Astrocyte (in vitro differentiated cells and primary cell): ENCODE measurements at regions not wholly inside any gene's neighbourhood (a gene's known extent, or its start where the extent isn't known, plus 50 kb on each side); places are given as distances from the start of the nearest gene placed in this dataset.

Source experiments
- CTCF ChIP-seq: IDR thresholded peaks from 2 replicates; pipeline ENCODE4 v1.5.1; 2011; ENCODE audit warnings: low read depth, mild to moderate bottlenecking, inconsistent platforms, low read length, moderate library complexity; ENCODE audit not compliant: insufficient read depth
- EZH2 ChIP-seq: IDR thresholded peaks from 2 replicates; pipeline ENCODE4 v1.6.1; 2012; ENCODE audit warnings: mild to moderate bottlenecking, low read length, inconsistent platforms; ENCODE audit not compliant: insufficient read depth

- TF ChIP-seq CTCF (no peak), EZH2 (no peak)
These were observed 146.8 kb downstream of the SMAD6 start for GRCh38 chr15:66848686-66849392.
